IPS-15b (cell line): ENCODE measurements at regions not wholly inside any gene's neighbourhood (a gene's known extent, or its start where the extent isn't known, plus 50 kb on each side); places are given as distances from the start of the nearest gene placed in this dataset.

Experiments used
- H3K27me3 ChIP-seq: one replicate; pipeline ENCODE4 v1.6.1; 2013; ENCODE audit warnings: low read length; ENCODE audit not compliant: control insufficient read depth, insufficient read depth
- H3K36me3 ChIP-seq: one replicate; pipeline ENCODE4 v1.6.1; 2013; ENCODE audit warnings: low read length; ENCODE audit not compliant: control insufficient read depth, insufficient read depth
- H3K4me1 ChIP-seq: one replicate; pipeline ENCODE4 v1.6.1; 2013; ENCODE audit warnings: mild to moderate bottlenecking, low read length; ENCODE audit not compliant: control insufficient read depth, insufficient read depth
- H3K4me3 ChIP-seq: one replicate; pipeline ENCODE4 v1.5.1; 2013; ENCODE audit warnings: low read depth, low read length
- H3K9ac ChIP-seq: one replicate; pipeline ENCODE4 v1.6.1; 2013; ENCODE audit warnings: low read depth, mild to moderate bottlenecking, low read length
- H3K9me3 ChIP-seq: one replicate; pipeline ENCODE4 v1.6.1; 2013; ENCODE audit warnings: mild to moderate bottlenecking, low read length; ENCODE audit not compliant: control insufficient read depth, insufficient read depth

DNA sequence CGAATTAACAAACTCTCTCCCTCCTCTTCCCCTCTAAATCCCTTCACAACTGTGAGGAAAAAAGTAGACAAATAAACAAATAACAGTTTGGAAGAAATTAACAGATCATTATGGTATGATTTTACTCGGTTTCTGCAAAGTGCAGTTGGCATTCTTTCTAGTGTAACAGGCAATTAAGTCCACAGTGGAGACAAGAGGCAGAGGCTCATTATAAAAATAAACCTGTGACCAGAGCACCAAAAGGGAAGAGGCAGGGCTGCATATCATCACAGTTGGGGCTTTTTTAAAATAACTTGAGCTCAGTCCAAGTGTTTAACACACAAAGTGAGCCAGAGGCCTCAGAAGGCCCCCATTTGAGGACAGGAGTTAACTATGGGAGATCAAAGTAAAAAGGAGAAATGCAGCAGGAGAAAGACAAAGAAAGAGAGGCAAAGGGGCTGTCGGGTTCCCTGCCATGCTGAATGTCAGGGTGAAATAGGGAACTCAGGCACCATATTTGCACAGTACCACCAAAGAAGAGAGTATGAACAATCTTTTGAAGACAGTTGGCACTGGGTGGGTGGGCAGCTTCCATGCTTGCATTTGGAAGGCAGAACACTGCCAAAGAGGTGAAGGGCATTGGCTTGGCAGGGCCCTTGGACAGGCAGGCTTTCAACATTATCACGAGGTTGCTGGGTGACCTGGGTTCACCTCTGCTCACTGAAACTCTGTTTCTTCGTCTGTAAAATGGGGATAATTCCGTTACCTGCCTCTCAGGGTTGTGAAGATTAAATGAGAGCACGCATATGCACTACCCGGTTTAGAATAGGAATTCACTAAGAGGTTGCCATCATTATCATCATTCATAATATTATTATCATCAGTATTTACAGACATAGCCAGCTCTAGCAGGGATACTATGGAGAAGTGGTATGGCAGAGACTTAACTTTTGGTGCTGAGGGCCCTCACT lies 134.5 kb downstream of the MEX3B start:
- no peaks in the 10 kb centered on the region for H3K9me3 ChIP-seq
- H3K4me1 ChIP-seq, result peaks cover 2% of the 10 kb centered on the region
- H3K36me3 ChIP-seq, result no peaks in the 10 kb centered on the region
- no peaks in the 10 kb centered on the region for H3K27me3 ChIP-seq
- H3K9ac ChIP-seq, result no peak overlapping the region
- H3K4me3 ChIP-seq, result no peak overlapping the region

DNA sequence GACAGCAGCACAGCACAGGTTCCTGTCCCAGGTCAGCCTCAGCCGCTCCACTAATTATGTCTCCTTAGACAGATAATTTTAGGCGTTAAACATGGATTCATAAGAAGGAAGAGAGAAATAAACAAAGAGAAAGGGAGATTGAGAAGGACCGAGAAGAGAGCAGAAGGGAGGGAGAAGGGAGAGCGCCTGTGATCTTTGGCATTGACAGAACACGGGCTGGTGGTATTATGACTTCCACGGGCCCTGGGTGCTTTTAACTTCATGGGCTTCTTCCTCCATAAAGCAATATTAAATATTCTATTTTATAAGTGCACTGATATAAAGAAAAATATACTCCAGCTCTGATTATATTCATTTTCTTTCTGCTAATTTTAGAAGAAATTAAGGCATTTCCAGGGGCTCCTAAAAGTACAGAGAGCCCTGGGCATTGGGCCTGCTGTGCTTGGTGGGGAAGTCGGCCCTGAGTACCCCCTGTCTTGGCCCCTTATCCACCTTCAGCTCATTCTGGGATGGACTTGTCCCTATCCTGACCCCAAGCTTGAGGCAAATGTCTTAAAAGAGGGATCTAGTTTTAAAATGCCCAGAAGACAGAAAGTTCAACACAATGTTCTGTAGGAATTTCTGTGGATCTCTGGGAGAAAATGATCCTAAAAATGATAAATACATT lies 135.3 kb downstream of the MEX3B start:
- no peak overlapping the region for H3K4me3 ChIP-seq
- no peak overlapping the region for H3K9ac ChIP-seq
- H3K27me3 ChIP-seq, result no peaks in the 10 kb centered on the region
- peaks cover 2% of the 10 kb centered on the region for H3K4me1 ChIP-seq
- H3K9me3 ChIP-seq, result no peaks in the 10 kb centered on the region
- H3K36me3 ChIP-seq, result no peaks in the 10 kb centered on the region

DNA sequence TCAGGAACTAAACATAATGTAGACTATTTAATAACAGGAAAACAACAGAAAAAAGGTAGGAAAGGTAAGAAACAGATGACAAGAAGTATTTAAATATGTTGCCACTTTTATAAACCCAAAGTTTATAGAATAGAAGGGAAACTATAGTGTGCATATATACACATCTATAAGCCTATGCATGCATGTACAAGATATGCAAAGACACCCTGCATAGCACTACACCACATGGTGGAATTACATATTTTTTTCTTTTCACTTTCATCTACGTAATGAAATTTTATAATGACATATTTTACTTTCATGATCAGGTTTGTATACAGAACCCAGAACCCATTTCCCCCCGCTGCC lies 136.8 kb downstream of the MEX3B start:
- no peak overlapping the region for H3K9ac ChIP-seq
- H3K36me3 ChIP-seq, result no peaks in the 10 kb centered on the region
- no peaks in the 10 kb centered on the region for H3K27me3 ChIP-seq
- H3K4me3 ChIP-seq, result no peak overlapping the region
- peaks cover 2% of the 10 kb centered on the region for H3K4me1 ChIP-seq
- no peaks in the 10 kb centered on the region for H3K9me3 ChIP-seq

DNA sequence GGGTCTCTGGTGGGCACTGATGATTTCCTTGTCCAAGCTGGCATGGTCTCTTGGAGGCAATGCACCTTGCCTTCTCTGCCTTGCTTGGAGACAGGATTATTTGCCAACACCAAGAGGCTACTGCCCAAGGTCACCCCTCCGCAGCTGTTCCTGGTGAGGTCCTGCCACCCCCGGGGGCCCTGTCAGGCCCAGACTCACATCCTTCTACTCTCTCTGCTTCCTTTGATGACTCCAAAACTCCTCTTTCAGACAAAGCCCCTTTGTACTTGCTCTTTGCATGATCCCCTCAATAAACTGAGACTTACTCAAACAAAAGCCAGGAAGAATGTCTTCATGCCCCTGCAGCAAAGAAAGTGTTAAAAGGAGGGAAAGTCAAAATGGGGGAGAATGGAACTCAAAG lies 137.7 kb downstream of the MEX3B start:
- H3K4me3 ChIP-seq, result no peak overlapping the region
- H3K9ac ChIP-seq, result no peak overlapping the region
- H3K27me3 ChIP-seq, result no peaks in the 10 kb centered on the region
- H3K9me3 ChIP-seq, result no peaks in the 10 kb centered on the region
- peaks cover 2% of the 10 kb centered on the region for H3K4me1 ChIP-seq
- H3K36me3 ChIP-seq, result no peaks in the 10 kb centered on the region

DNA sequence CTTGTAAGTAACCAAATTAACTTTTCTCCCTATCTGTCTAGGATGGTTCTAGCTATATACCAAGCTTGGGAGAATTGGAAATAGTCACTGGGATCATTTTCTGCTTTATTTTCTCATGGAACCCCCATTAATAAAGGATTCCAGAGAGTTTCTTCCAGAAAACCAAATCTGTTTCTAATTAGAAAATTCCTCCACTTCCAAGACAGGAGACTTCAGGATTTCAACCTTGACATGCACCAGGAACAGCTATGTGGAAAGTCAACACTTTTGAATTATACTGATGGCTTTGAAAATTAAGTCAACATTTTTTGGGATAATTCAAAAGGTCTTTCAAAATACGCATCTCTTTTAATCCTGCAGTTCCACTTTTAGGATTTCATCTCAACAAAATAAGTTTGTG lies 138.3 kb downstream of the MEX3B start:
- Histone ChIP-seq H3K9ac (no peak overlapping the region), H3K9me3 (no peaks in the 10 kb centered on the region), H3K4me3 (no peak overlapping the region), H3K36me3 (no peaks in the 10 kb centered on the region), H3K27me3 (no peaks in the 10 kb centered on the region), H3K4me1 (peaks cover 2% of the 10 kb centered on the region)

DNA sequence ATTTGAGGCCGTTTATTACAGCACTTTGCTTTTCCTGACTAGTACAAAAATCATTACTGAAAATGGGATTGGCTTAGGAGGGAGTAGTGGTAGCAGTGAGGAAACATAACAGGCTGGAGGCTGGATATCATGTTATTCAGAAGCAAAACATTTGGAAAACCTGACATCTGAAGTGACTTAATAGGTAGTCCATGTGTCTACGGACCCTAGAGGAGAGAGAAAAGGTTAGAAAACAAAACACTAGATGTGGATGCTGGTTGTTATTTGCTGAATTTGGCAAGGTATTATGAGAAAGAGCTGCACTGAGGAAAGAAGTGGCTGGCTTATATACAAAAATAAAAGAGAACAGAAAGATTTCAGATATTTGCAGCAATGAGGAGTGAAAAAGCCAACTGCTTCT lies 139.9 kb downstream of the MEX3B start:
- Histone ChIP-seq H3K4me3 (no peak overlapping the region), H3K27me3 (no peaks in the 10 kb centered on the region), H3K9me3 (no peaks in the 10 kb centered on the region), H3K4me1 (peaks cover 2% of the 10 kb centered on the region), H3K36me3 (no peaks in the 10 kb centered on the region), H3K9ac (no peak overlapping the region)

DNA sequence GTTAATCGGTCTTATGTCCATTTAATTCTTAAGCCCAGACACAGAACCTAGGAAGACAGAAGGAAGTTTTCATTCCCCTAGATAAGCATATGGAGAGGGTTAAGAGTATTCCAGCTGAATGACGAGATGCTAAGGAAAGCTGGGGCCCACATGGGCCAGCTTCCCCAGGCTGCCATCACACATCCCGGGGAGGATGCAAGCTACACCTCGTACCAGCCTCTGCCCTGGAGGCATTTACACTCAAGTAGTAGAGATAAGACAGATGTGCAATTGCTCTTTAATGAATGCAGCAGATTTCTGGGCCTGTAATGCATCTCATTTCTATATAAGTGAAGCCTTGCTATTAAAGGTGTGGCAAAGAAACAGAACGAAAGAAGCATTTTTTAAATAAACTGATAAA lies 144.5 kb downstream of the MEX3B start:
- H3K27me3 ChIP-seq, result no peaks in the 10 kb centered on the region
- no peak overlapping the region for H3K4me3 ChIP-seq
- no peaks in the 10 kb centered on the region for H3K4me1 ChIP-seq
- no peak overlapping the region for H3K9ac ChIP-seq
- H3K9me3 ChIP-seq, result no peaks in the 10 kb centered on the region
- no peaks in the 10 kb centered on the region for H3K36me3 ChIP-seq

DNA sequence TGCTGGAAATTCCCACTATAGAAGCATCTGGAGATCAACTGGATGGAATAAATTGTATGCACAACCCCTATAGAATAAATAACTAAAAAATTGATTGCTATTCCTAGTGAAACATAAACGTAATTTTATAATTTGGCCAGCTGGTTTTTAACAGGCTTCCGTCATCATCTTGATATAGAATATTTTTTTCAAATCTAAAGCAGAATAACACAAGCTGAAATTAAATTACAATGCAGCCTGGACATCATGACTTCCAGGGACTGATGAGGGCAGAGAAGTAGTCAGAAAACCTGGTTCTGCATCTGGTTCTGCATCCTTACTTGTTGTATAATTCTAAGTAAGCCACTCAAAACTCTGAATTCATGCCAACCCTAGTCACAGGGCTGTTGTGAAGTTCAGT lies 146.1 kb downstream of the MEX3B start:
- no peaks in the 10 kb centered on the region for H3K27me3 ChIP-seq
- no peak overlapping the region for H3K4me3 ChIP-seq
- H3K9ac ChIP-seq, result no peak overlapping the region

DNA sequence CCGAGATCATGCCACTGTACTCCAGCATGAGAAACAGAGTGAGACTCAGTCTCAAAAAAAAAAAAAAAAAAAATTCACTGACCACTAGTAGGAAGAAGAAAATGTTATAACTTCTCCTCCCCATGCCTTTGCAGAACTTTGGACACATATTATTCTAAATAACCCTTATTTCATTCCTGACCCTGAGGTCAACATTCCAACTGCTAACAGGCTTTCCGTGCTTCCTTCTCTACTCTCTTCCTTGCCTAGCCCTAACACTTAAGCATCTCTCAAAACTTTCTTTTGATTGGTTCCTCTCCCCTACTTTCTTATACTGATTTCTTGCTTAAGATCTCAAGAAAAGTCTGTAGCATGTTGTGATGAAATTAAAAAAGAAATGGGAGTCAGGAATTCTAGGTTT lies 146.8 kb downstream of the MEX3B start:
- Histone ChIP-seq H3K9ac (no peak overlapping the region), H3K4me3 (no peak overlapping the region), H3K9me3 (no peaks in the 10 kb centered on the region), H3K4me1 (no peaks in the 10 kb centered on the region), H3K27me3 (no peaks in the 10 kb centered on the region), H3K36me3 (no peaks in the 10 kb centered on the region)

More for the DNA sequence above, 146.1 kb downstream of the MEX3B start:
- Histone ChIP-seq H3K9me3 (no peaks in the 10 kb centered on the region), H3K36me3 (no peaks in the 10 kb centered on the region), H3K4me1 (no peaks in the 10 kb centered on the region)

DNA sequence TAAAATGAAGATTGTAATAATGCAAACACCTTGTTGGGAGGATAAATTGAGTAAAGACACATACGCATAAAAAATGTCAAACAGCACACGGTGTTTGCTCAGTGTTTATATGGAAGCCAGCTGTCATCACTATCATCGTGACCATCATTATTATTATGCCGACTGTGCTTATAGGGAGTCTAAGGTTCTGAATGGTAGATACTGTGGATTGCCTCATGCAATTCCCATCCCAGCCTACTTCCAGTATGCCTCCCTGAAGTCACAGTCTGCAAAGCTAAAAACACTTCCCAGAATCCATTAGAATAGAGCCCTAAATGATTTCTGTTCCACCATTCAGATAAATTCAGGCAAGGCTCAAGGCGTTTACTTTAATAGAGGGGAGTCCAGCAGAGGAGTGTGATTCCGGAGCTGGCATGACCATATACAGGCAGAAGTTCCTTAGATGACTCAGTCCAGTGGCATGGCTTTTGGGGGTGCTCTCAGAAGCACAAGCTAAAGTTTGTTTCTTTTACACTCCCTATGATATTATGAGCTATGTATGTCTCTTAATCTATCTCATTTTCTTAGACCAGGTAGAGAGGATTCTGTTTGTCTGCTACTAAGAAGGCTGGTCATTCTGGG lies 148.7 kb downstream of the MEX3B start:
- Histone ChIP-seq H3K4me1 (no peaks in the 10 kb centered on the region), H3K27me3 (no peaks in the 10 kb centered on the region), H3K4me3 (no peak overlapping the region), H3K36me3 (no peaks in the 10 kb centered on the region), H3K9ac (no peak overlapping the region), H3K9me3 (no peaks in the 10 kb centered on the region)

DNA sequence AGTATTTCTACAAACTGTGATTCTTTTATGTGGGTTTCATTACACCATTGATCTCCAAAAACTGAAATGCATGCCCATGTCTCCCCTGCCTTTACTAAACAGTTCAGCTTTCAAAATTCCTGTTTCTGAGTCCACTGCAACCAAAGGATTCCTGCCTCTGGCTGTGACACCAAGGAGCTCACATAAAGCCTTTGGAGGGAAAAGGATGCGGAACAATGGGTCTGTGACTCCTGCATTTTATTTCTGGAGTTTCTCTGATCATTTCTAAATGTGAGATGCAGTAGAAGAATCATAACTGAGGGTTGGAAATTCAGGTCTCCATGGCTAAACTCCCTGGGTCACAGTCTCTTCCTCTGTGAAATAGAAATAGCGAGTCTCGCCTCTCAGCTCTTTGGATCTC lies 149.5 kb downstream of the MEX3B start:
- Histone ChIP-seq H3K9ac (no peak overlapping the region), H3K9me3 (no peaks in the 10 kb centered on the region), H3K27me3 (no peaks in the 10 kb centered on the region), H3K4me3 (no peak overlapping the region), H3K36me3 (no peaks in the 10 kb centered on the region), H3K4me1 (no peaks in the 10 kb centered on the region)

DNA sequence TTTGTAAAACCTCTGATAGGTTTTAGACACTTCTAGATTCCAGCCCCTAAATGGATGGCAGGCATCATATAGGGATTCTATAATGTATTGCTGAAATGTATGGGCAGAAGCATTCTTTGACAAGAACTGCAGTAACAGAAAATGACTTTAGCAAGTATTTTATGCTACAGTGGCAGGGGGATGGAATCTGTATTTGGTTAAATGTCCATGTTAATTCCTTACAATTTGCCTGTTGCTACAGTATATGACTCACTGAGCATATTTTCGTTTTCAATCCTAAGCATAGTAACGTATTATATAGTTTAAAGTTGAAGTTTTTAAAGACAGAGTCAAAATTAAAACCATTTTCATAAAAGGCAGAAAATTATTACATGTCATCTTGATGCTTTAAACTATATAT lies 150.1 kb downstream of the MEX3B start:
- Histone ChIP-seq H3K4me3 (no peak overlapping the region), H3K4me1 (no peaks in the 10 kb centered on the region), H3K9me3 (no peaks in the 10 kb centered on the region), H3K27me3 (no peaks in the 10 kb centered on the region), H3K36me3 (no peaks in the 10 kb centered on the region), H3K9ac (no peak overlapping the region)
